Astrocyte (in vitro differentiated cells and primary cell): ENCODE measurements at regions not wholly inside any gene's neighbourhood (a gene's known extent, or its start where the extent isn't known, plus 50 kb on each side); places are given as distances from the start of the nearest gene placed in this dataset.

Experiments used
- DNase-seq: peaks from one replicate; pipeline ENCODE4 v3.0.0-alpha.2; 2010; ENCODE audit warnings: low read depth
- FAIRE-seq: peaks from 2 replicates; lab custom pipeline; 2011; peaks lifted over from hg19 to GRCh38; lab: Jason Lieb, UNC
- H2AFZ ChIP-seq: 2 replicates; pipeline ENCODE4 v1.6.0; 2012; ENCODE audit warnings: low read depth, low read length, inconsistent platforms
- H3K27ac ChIP-seq: 2 replicates; pipeline ENCODE4 v1.5.1; 2011; ENCODE audit warnings: low read depth, low read length, inconsistent platforms
- H3K27me3 ChIP-seq: 2 replicates; pipeline ENCODE4 v1.6.0; 2011; ENCODE audit warnings: low read length, inconsistent platforms; ENCODE audit not compliant: insufficient read depth
- H3K36me3 ChIP-seq: 2 replicates; pipeline ENCODE4 v1.5.1; 2011; ENCODE audit warnings: low read length, inconsistent platforms; ENCODE audit not compliant: insufficient read depth
- H3K4me1 ChIP-seq: 2 replicates; pipeline ENCODE4 v1.5.1; 2011; ENCODE audit warnings: low read length, inconsistent platforms; ENCODE audit not compliant: insufficient read depth
- H3K4me2 ChIP-seq: 2 replicates; pipeline ENCODE4 v1.6.0; 2012; ENCODE audit warnings: low read length, inconsistent platforms
- H3K4me3 ChIP-seq: 2 replicates; pipeline ENCODE4 v1.5.1; 2011; ENCODE audit warnings: low read depth, mild to moderate bottlenecking, low read length, inconsistent platforms; ENCODE audit not compliant: insufficient read depth
- H3K79me2 ChIP-seq: 2 replicates; pipeline ENCODE4 v1.6.0; 2012; ENCODE audit warnings: mild to moderate bottlenecking, low read length, inconsistent platforms; ENCODE audit not compliant: insufficient read depth
- H3K9ac ChIP-seq: 2 replicates; pipeline ENCODE4 v1.6.0; 2012; ENCODE audit warnings: mild to moderate bottlenecking, low read length, inconsistent platforms
- H3K9me3 ChIP-seq: 2 replicates; pipeline ENCODE4 v1.5.1; 2012; ENCODE audit warnings: low read depth, mild to moderate bottlenecking, low read length, inconsistent platforms; ENCODE audit not compliant: insufficient read depth
- H4K20me1 ChIP-seq: 2 replicates; pipeline ENCODE4 v1.6.0; 2012; ENCODE audit warnings: low read length, inconsistent platforms; ENCODE audit not compliant: insufficient read depth
- H3K27ac Mint-ChIP-seq: one replicate; pipeline ENCODE4 v1.8.0; 2021; ENCODE audit warnings: mild to moderate bottlenecking, mixed read lengths; ENCODE audit not compliant: unreplicated experiment
- H3K27me3 Mint-ChIP-seq: one replicate; pipeline ENCODE4 v1.8.0; 2021; ENCODE audit warnings: low read depth, mixed read lengths; ENCODE audit not compliant: unreplicated experiment
- H3K36me3 Mint-ChIP-seq: one replicate; pipeline ENCODE4 v1.8.0; 2021; ENCODE audit warnings: low read depth, mixed read lengths; ENCODE audit not compliant: unreplicated experiment
- H3K4me1 Mint-ChIP-seq: one replicate; pipeline ENCODE4 v1.8.0; 2021; ENCODE audit warnings: low read depth, mixed read lengths; ENCODE audit not compliant: unreplicated experiment
- H3K4me3 Mint-ChIP-seq: one replicate; pipeline ENCODE4 v1.8.0; 2021; ENCODE audit warnings: mild to moderate bottlenecking, moderate library complexity, mixed read lengths; ENCODE audit not compliant: unreplicated experiment
- H3K9me3 Mint-ChIP-seq: one replicate; pipeline ENCODE4 v1.8.0; 2021; ENCODE audit warnings: mild to moderate bottlenecking, mixed read lengths; ENCODE audit not compliant: unreplicated experiment
- CTCF ChIP-seq: IDR thresholded peaks from 2 replicates; pipeline ENCODE4 v1.5.1; 2011; ENCODE audit warnings: low read depth, mild to moderate bottlenecking, inconsistent platforms, low read length, moderate library complexity; ENCODE audit not compliant: insufficient read depth
- EZH2 ChIP-seq: IDR thresholded peaks from 2 replicates; pipeline ENCODE4 v1.6.1; 2012; ENCODE audit warnings: mild to moderate bottlenecking, low read length, inconsistent platforms; ENCODE audit not compliant: insufficient read depth

- no peaks in the 10 kb centered on the region for H3K9me3 ChIP-seq
- no peaks in the 10 kb centered on the region for H3K4me1 Mint-ChIP-seq
- TF ChIP-seq CTCF (no peak), EZH2 (no peak)
- no peaks in the 10 kb centered on the region for H4K20me1 ChIP-seq
- no peak overlapping the region for H3K9ac ChIP-seq
- H2AFZ ChIP-seq, result no peak overlapping the region
- FAIRE-seq (no peak), DNase-seq (no peak)
- peaks cover 2% of the 10 kb centered on the region for H3K9me3 Mint-ChIP-seq
- no peaks in the 10 kb centered on the region for H3K27me3 ChIP-seq
- H3K4me1 ChIP-seq, result peaks cover 2% of the 10 kb centered on the region
- no peak overlapping the region for H3K4me3 Mint-ChIP-seq
- H3K27ac Mint-ChIP-seq, result no peak overlapping the region
- no peaks in the 10 kb centered on the region for H3K27me3 Mint-ChIP-seq
- H3K4me2 ChIP-seq, result no peak overlapping the region
- no peaks in the 10 kb centered on the region for H3K36me3 Mint-ChIP-seq
- H3K27ac ChIP-seq, result no peak overlapping the region
- H3K79me2 ChIP-seq, result no peaks in the 10 kb centered on the region
- H3K36me3 ChIP-seq, result no peaks in the 10 kb centered on the region
- H3K4me3 ChIP-seq, result no peak overlapping the region
Measured at GRCh38 chrX:1803741-1804140, 188.9 kb downstream of the ASMT start.

- H3K9ac ChIP-seq, result no peak overlapping the region
- Mint-ChIP-seq H3K27me3 (peaks cover 5% of the 10 kb centered on the region), H3K4me3 (peak overlapping the region; percentile 74), H3K4me1 (no peaks in the 10 kb centered on the region), H3K9me3 (peaks cover 2% of the 10 kb centered on the region), H3K27ac (no peak overlapping the region), H3K36me3 (no peaks in the 10 kb centered on the region)
- H3K27ac ChIP-seq, result no peak overlapping the region
- H3K4me1 ChIP-seq, result peaks cover 2% of the 10 kb centered on the region
- no peak overlapping the region for H2AFZ ChIP-seq
- H3K79me2 ChIP-seq, result no peaks in the 10 kb centered on the region
- H3K4me2 ChIP-seq, result peak overlapping the region; percentile 75
- TF ChIP-seq EZH2, result no peak
- TF ChIP-seq CTCF, result no peak
- H3K4me3 ChIP-seq, result no peak overlapping the region
- no peaks in the 10 kb centered on the region for H4K20me1 ChIP-seq
- H3K9me3 ChIP-seq, result no peaks in the 10 kb centered on the region
- H3K27me3 ChIP-seq, result no peaks in the 10 kb centered on the region
- DNase-seq (peak; percentile 22), FAIRE-seq (no peak)
- H3K36me3 ChIP-seq, result no peaks in the 10 kb centered on the region
Measured at GRCh38 chrX:1807301-1807731, 192.5 kb downstream of the ASMT start.

DNA sequence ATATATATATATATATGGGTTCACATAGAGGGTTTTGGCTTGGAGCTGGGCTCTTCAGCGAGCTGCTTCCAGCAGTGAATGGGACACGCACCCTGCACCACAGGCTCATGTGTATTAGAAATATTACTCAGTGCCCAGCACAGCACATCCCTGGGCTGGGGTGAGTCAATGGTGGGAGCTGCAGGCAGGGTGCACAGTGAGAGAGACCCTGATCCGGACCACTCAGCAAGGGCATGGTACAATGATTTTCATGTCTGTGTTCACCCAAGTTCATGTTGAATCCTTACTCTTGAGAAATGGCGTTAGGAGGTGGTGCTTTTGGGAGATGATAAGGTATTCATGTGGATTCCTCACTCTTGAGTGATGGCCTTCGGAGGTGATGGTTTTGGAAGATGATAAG, 194.7 kb downstream of the ASMT start:
- FAIRE-seq (no peak), DNase-seq (no peak)
- Mint-ChIP-seq H3K9me3 (peaks cover 4% of the 10 kb centered on the region), H3K4me3 (no peak overlapping the region), H3K27ac (no peak overlapping the region), H3K36me3 (no peaks in the 10 kb centered on the region), H3K27me3 (peaks cover 5% of the 10 kb centered on the region), H3K4me1 (no peaks in the 10 kb centered on the region)
- Histone ChIP-seq H3K4me2 (no peak overlapping the region), H3K36me3 (no peaks in the 10 kb centered on the region), H3K27ac (no peak overlapping the region), H3K79me2 (no peaks in the 10 kb centered on the region), H4K20me1 (no peaks in the 10 kb centered on the region), H3K4me1 (peaks cover 2% of the 10 kb centered on the region), H3K4me3 (no peak overlapping the region), H3K27me3 (no peaks in the 10 kb centered on the region), H3K9me3 (no peaks in the 10 kb centered on the region), H2AFZ (no peak overlapping the region), H3K9ac (no peak overlapping the region)
- TF ChIP-seq CTCF (no peak), EZH2 (no peak)
